HCT116 (cell line): ENCODE measurements at regions not wholly inside any gene's neighbourhood (a gene's known extent, or its start where the extent isn't known, plus 50 kb on each side); places are given as distances from the start of the nearest gene placed in this dataset.

Source experiments
- ATAC-seq: fragments of 200-7000 bp; cut with Tn5 transposase; 2 replicates; pipeline ENCODE4 v1.9.1; 2020; ENCODE audit warnings: mild to moderate bottlenecking, moderate library complexity
- BruUV-seq: library from RNA; stranded (reverse); fragments of 400-500 nt; replicated peaks from 2 replicates; lab custom pipeline; 2021; lab: Mats Ljungman, UMichigan
- CTCF ChIA-PET: fragments of 300-600 bp; sonication (Branson Sonifier 250); formaldehyde crosslinking; loops from one replicate; lab custom pipeline; 2021; ENCODE audit warnings: antibody characterized with exemption; lab: Charles Lee
- POLR2A ChIA-PET: fragments of 300-600, 350-600 bp; sonication (Branson Sonifier 250); formaldehyde crosslinking; loops from one replicate; lab custom pipeline; 2021; ENCODE audit warnings: antibody characterized with exemption; lab: Charles Lee
- RAD21 ChIA-PET, 2 experiments: fragments of 300-600 bp; sonication (Branson Sonifier 250); formaldehyde crosslinking; loops; one replicate each; lab custom pipeline; 2023; ENCODE audit warnings: low total read pairs in 2 of 2; ENCODE audit not compliant: uncharacterized antibody in 2 of 2, unreplicated experiment in 2 of 2, low non-redundant PET in 1 of 2; lab: Charles Lee
- DNase-seq: peaks from one replicate; pipeline ENCODE4 v3.0.0-alpha.2; 2010; ENCODE audit warnings: low read depth, low spot score
- H2AFZ ChIP-seq: fragments of 200-600 bp; shearing (Covaris generic), sonication (generic); 2 replicates; pipeline ENCODE4 v1.6.1; 2017; ENCODE audit warnings: low read depth, mixed run types, mixed read lengths, antibody characterized with exemption, low read length; ENCODE audit not compliant: poor library complexity, severe bottlenecking
- H3K27ac ChIP-seq: 2 replicates; pipeline ENCODE4 v1.5.1; 2012; ENCODE audit warnings: low read depth, low read length
- H3K27me3 ChIP-seq: fragments of 200-600 bp; sonication (generic); 2 replicates; pipeline ENCODE4 v1.6.1; 2016; ENCODE audit warnings: mixed run types, low read length, mixed read lengths; ENCODE audit not compliant: insufficient read depth
- H3K36me3 ChIP-seq, 2 experiments: fragments of 200-500 bp in 1 of 2; fragments of 200-600 bp in 1 of 2; sonication (Bioruptor generic) in 1 of 2; sonication (generic) in 1 of 2; 2 replicates each; pipeline versions ENCODE4 v1.5.1 to v1.6.1; 2014 to 2016; ENCODE audit warnings: low read length in 2 of 2, inconsistent platforms in 1 of 2, mixed read lengths in 1 of 2, mixed run types in 1 of 2; ENCODE audit not compliant: insufficient read depth in 2 of 2, control insufficient read depth in 1 of 2
- H3K4me1 ChIP-seq, 2 experiments: fragments of 200-600 bp in 1 of 2; sonication (generic) in 1 of 2; 2 replicates each; pipeline versions ENCODE4 v1.5.1 to v1.6.1; 2012 to 2017; ENCODE audit warnings: low read length in 2 of 2, inconsistent platforms in 1 of 2, mild to moderate bottlenecking in 1 of 2, mixed read lengths in 1 of 2, mixed run types in 1 of 2, moderate library complexity in 1 of 2; ENCODE audit not compliant: insufficient read depth in 2 of 2, control insufficient read depth in 1 of 2
- H3K4me2 ChIP-seq: fragments of 200-600 bp; sonication (generic); 2 replicates; pipeline ENCODE4 v1.6.1; 2017; ENCODE audit warnings: mixed run types, low read length, mixed read lengths
- H3K4me3 ChIP-seq, 2 experiments: fragments of 200-600 bp in 1 of 2; sonication (generic) in 1 of 2; replicated peaks in 1 of 2; 2 replicates each; pipeline ENCODE4 v1.5.1; 2011 to 2016; ENCODE audit warnings: low read length in 2 of 2, control low read depth in 1 of 2, low read depth in 1 of 2, mild to moderate bottlenecking in 1 of 2, mixed read lengths in 1 of 2, mixed run types in 1 of 2
- H3K79me2 ChIP-seq: fragments of 200-600 bp; sonication (generic); 2 replicates; pipeline ENCODE4 v1.6.1; 2017; ENCODE audit warnings: mild to moderate bottlenecking, mixed run types, low read length, moderate library complexity, mixed read lengths; ENCODE audit not compliant: insufficient read depth
- H3K9ac ChIP-seq: fragments of 200-600 bp; sonication (generic); 2 replicates; pipeline ENCODE4 v1.6.1; 2016; ENCODE audit warnings: low read length, mixed read lengths
- H3K9me2 ChIP-seq: fragments of 200-600 bp; sonication (generic), shearing (Covaris generic); 2 replicates; pipeline ENCODE4 v1.6.1; 2017; ENCODE audit warnings: mixed run types, mild to moderate bottlenecking, moderate library complexity; ENCODE audit not compliant: insufficient read depth
- H3K9me3 ChIP-seq, 2 experiments: fragments of 200-500 bp in 1 of 2; fragments of 200-600 bp in 1 of 2; sonication (Bioruptor generic) in 1 of 2; sonication (generic) in 1 of 2; 2 replicates each; pipeline ENCODE4 v1.6.1; 2014 to 2017; ENCODE audit warnings: low read length in 2 of 2, mixed read lengths in 2 of 2, inconsistent platforms in 1 of 2, low read depth in 1 of 2, mild to moderate bottlenecking in 1 of 2, mixed run types in 1 of 2, moderate library complexity in 1 of 2; ENCODE audit not compliant: control insufficient read depth in 1 of 2, insufficient read depth in 1 of 2
- H4K20me1 ChIP-seq: fragments of 200-600 bp; sonication (generic), shearing (Covaris generic); 2 replicates; pipeline ENCODE4 v1.6.1; 2017; ENCODE audit warnings: mixed run types, mild to moderate bottlenecking, moderate library complexity; ENCODE audit not compliant: insufficient read depth
- CBX3 ChIP-seq: IDR thresholded peaks from 2 replicates; pipeline ENCODE4 v1.6.1; 2012; ENCODE audit warnings: low read depth
- CEBPB ChIP-seq: IDR thresholded peaks from 2 replicates; pipeline ENCODE4 v1.6.1; 2012; ENCODE audit warnings: low read depth
- ELF1 ChIP-seq: IDR thresholded peaks from 2 replicates; pipeline ENCODE4 v1.6.1; 2012; ENCODE audit warnings: low read depth, borderline replicate concordance
- EZH2 ChIP-seq: fragments of 200-600 bp; sonication (generic); IDR thresholded peaks from 2 replicates; pipeline ENCODE4 v1.6.1; 2017; ENCODE audit warnings: antibody characterized with exemption, mixed run types
- EZH2phosphoT487 ChIP-seq: fragments of 200-600 bp; IDR thresholded peaks from 2 replicates; pipeline ENCODE4 v1.6.1; 2018; ENCODE audit warnings: antibody characterized with exemption, borderline replicate concordance
- POLR2A ChIP-seq: IDR thresholded peaks from 2 replicates; pipeline ENCODE4 v1.7.0; 2011; ENCODE audit warnings: borderline replicate concordance; ENCODE audit not compliant: insufficient read depth, insufficient read length; ENCODE audit errors: extremely low read depth
- POLR2AphosphoS5 ChIP-seq: IDR thresholded peaks from 2 replicates; pipeline ENCODE4 v1.6.1; 2011; ENCODE audit warnings: mild to moderate bottlenecking, low read depth, low read length, moderate library complexity
- RAD21 ChIP-seq: IDR thresholded peaks from 2 replicates; pipeline ENCODE4 v1.6.1; 2012; ENCODE audit warnings: low read depth, mild to moderate bottlenecking
- SIN3A ChIP-seq: IDR thresholded peaks from 2 replicates; pipeline ENCODE4 v1.6.1; 2012; ENCODE audit warnings: low read depth
- SP1 ChIP-seq: IDR thresholded peaks from 2 replicates; pipeline ENCODE4 v1.6.1; 2012; ENCODE audit warnings: low read depth
- SRF ChIP-seq: IDR thresholded peaks from 2 replicates; pipeline ENCODE4 v1.6.1; 2012; ENCODE audit warnings: low read depth
- YY1 ChIP-seq: IDR thresholded peaks from 2 replicates; pipeline ENCODE4 v1.6.1; 2011; ENCODE audit warnings: low read length, low read depth, moderate library complexity, mild to moderate bottlenecking; ENCODE audit not compliant: insufficient replicate concordance; ENCODE audit errors: extremely low read depth
- ZBTB33 ChIP-seq: IDR thresholded peaks from 2 replicates; pipeline ENCODE4 v1.6.1; 2011; ENCODE audit warnings: mild to moderate bottlenecking, low read length, moderate library complexity; ENCODE audit not compliant: insufficient replicate concordance; ENCODE audit errors: extremely low read depth
- ZFX ChIP-seq: fragments of 450-650 bp; IDR thresholded peaks from 2 replicates; pipeline ENCODE4 v1.6.1; 2017
- intact Hi-C: fragments of 100-400 bp; cut with micrococcal nuclease; formaldehyde crosslinking; loops from 2 replicates; pipeline ENCODE4 v1.10.0; 2022
- TF ChIP-seq, protein P1 (sequence below): IDR thresholded peaks from 2 replicates; pipeline ENCODE4 v1.6.1; 2012
- TF ChIP-seq, protein P2 (sequence below): IDR thresholded peaks from 2 replicates; pipeline ENCODE4 v1.6.1; 2012

DNA sequence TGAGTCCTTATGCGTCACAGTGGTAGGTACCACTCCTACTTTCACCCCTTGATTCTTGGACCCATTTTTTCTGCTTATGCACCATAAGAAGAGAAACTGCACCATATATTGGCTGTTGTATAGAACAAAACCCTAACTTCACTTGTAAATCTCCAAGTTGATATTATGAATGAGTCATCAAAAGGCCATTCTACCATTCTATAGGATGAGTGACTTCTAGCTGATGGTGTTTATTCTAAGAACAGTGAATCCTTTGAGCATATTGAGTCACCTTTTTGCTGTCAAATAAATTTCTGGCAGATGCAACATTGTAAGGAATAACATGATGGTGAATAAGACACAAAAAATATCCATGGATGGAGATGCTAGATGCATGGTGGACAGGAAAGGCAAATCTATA is 57.7 kb downstream of the POLR1D start:
- RAD21 ChIA-PET, result no interaction called here
- no peaks in the 10 kb centered on the region for H4K20me1 ChIP-seq
- intact Hi-C loops, result no loop called here
- no peaks in the 10 kb centered on the region for H3K4me1 ChIP-seq
- H3K27ac ChIP-seq, result no peak overlapping the region
- no peaks in the 10 kb centered on the region for H3K9me2 ChIP-seq
- H3K79me2 ChIP-seq, result no peaks in the 10 kb centered on the region
- no peaks in the 10 kb centered on the region for H3K9me3 ChIP-seq
- POLR2A ChIA-PET, result no interaction called here
- no TSS peak for BruUV-seq
- no peak overlapping the region for H3K9ac ChIP-seq
- no peak overlapping the region for H3K4me2 ChIP-seq
- no peaks in the 10 kb centered on the region for H3K36me3 ChIP-seq
- TF ChIP-seq POLR2A, result no peak
- TF ChIP-seq SRF, result no peak
- TF ChIP-seq RAD21, result no peak
- TF ChIP-seq EZH2phosphoT487, result no peak
- no peak for TF ChIP-seq ZBTB33
- TF ChIP-seq, protein P1, sequence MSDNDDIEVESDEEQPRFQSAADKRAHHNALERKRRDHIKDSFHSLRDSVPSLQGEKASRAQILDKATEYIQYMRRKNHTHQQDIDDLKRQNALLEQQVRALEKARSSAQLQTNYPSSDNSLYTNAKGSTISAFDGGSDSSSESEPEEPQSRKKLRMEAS, result no peak
- TF ChIP-seq, protein P2, sequence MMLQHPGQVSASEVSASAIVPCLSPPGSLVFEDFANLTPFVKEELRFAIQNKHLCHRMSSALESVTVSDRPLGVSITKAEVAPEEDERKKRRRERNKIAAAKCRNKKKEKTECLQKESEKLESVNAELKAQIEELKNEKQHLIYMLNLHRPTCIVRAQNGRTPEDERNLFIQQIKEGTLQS, result no peak
- no peak for TF ChIP-seq SIN3A
- TF ChIP-seq SP1, result no peak
- no peak for TF ChIP-seq ELF1
- no peak for TF ChIP-seq ZFX
- TF ChIP-seq CBX3, result no peak
- no peak for TF ChIP-seq EZH2
- TF ChIP-seq CEBPB, result no peak
- no peak for TF ChIP-seq POLR2AphosphoS5
- TF ChIP-seq YY1, result no peak
- CTCF ChIA-PET, result no interaction called here
- ATAC-seq, result no peak
- no peak overlapping the region for H2AFZ ChIP-seq
- no peak for DNase-seq
- H3K4me3 ChIP-seq, result no peak overlapping the region
- 0 out of 2 replicates have a peak, but pooled peaks cover 2% of the 10 kb centered on the region for H3K27me3 ChIP-seq
